PC-3 (cell line): ENCODE measurements at regions not wholly inside any gene's neighbourhood (a gene's known extent, or its start where the extent isn't known, plus 50 kb on each side); places are given as distances from the start of the nearest gene placed in this dataset.

Experiments used
- CTCF ChIP-seq: fragments of 300-600 bp; sonication (generic); conservative IDR thresholded peaks from 2 replicates; pipeline ENCODE4 v1.5.1; 2017; ENCODE audit warnings: antibody characterized with exemption, low read depth, mild to moderate bottlenecking, low read length
- EZH2 ChIP-seq: fragments of 300-600 bp; sonication (generic); IDR thresholded peaks from one replicate; pipeline ENCODE4 v1.6.1; 2017; ENCODE audit warnings: antibody characterized with exemption, mild to moderate bottlenecking, low read length; ENCODE audit not compliant: unreplicated experiment
- EZH2phosphoT487 ChIP-seq: fragments of 300-600 bp; sonication (generic); IDR thresholded peaks from 2 replicates; pipeline ENCODE4 v1.6.1; 2018; ENCODE audit warnings: mild to moderate bottlenecking, antibody characterized with exemption, low read length, borderline replicate concordance

- TF ChIP-seq CTCF (no peak), EZH2 (no peak), EZH2phosphoT487 (no peak)
These were observed 234.6 kb upstream of the NR5A2 start for GRCh38 chr1:199792874-199793273.
